HCT116 (cell line): ENCODE measurements at regions not wholly inside any gene's neighbourhood (a gene's known extent, or its start where the extent isn't known, plus 50 kb on each side); places are given as distances from the start of the nearest gene placed in this dataset.

Experiments
- ATAC-seq: fragments of 200-7000 bp; cut with Tn5 transposase; 2 replicates; pipeline ENCODE4 v1.9.1; 2020; ENCODE audit warnings: mild to moderate bottlenecking, moderate library complexity
- BruUV-seq: library from RNA; stranded (reverse); fragments of 400-500 nt; replicated peaks from 2 replicates; lab custom pipeline; 2021; lab: Mats Ljungman, UMichigan
- CTCF ChIA-PET: fragments of 300-600 bp; sonication (Branson Sonifier 250); formaldehyde crosslinking; loops from one replicate; lab custom pipeline; 2021; ENCODE audit warnings: antibody characterized with exemption; lab: Charles Lee
- POLR2A ChIA-PET: fragments of 300-600, 350-600 bp; sonication (Branson Sonifier 250); formaldehyde crosslinking; loops from one replicate; lab custom pipeline; 2021; ENCODE audit warnings: antibody characterized with exemption; lab: Charles Lee
- RAD21 ChIA-PET, 2 experiments: fragments of 300-600 bp; sonication (Branson Sonifier 250); formaldehyde crosslinking; loops; one replicate each; lab custom pipeline; 2023; ENCODE audit warnings: low total read pairs in 2 of 2; ENCODE audit not compliant: uncharacterized antibody in 2 of 2, unreplicated experiment in 2 of 2, low non-redundant PET in 1 of 2; lab: Charles Lee
- DNase-seq: peaks from one replicate; pipeline ENCODE4 v3.0.0-alpha.2; 2010; ENCODE audit warnings: low read depth, low spot score
- H2AFZ ChIP-seq: fragments of 200-600 bp; shearing (Covaris generic), sonication (generic); 2 replicates; pipeline ENCODE4 v1.6.1; 2017; ENCODE audit warnings: low read depth, mixed run types, mixed read lengths, antibody characterized with exemption, low read length; ENCODE audit not compliant: poor library complexity, severe bottlenecking
- H3K27ac ChIP-seq: 2 replicates; pipeline ENCODE4 v1.5.1; 2012; ENCODE audit warnings: low read depth, low read length
- H3K27me3 ChIP-seq: fragments of 200-600 bp; sonication (generic); 2 replicates; pipeline ENCODE4 v1.6.1; 2016; ENCODE audit warnings: mixed run types, low read length, mixed read lengths; ENCODE audit not compliant: insufficient read depth
- H3K36me3 ChIP-seq, 2 experiments: fragments of 200-500 bp in 1 of 2; fragments of 200-600 bp in 1 of 2; sonication (Bioruptor generic) in 1 of 2; sonication (generic) in 1 of 2; 2 replicates each; pipeline versions ENCODE4 v1.5.1 to v1.6.1; 2014 to 2016; ENCODE audit warnings: low read length in 2 of 2, inconsistent platforms in 1 of 2, mixed read lengths in 1 of 2, mixed run types in 1 of 2; ENCODE audit not compliant: insufficient read depth in 2 of 2, control insufficient read depth in 1 of 2
- H3K4me1 ChIP-seq, 2 experiments: fragments of 200-600 bp in 1 of 2; sonication (generic) in 1 of 2; 2 replicates each; pipeline versions ENCODE4 v1.5.1 to v1.6.1; 2012 to 2017; ENCODE audit warnings: low read length in 2 of 2, inconsistent platforms in 1 of 2, mild to moderate bottlenecking in 1 of 2, mixed read lengths in 1 of 2, mixed run types in 1 of 2, moderate library complexity in 1 of 2; ENCODE audit not compliant: insufficient read depth in 2 of 2, control insufficient read depth in 1 of 2
- H3K4me2 ChIP-seq: fragments of 200-600 bp; sonication (generic); 2 replicates; pipeline ENCODE4 v1.6.1; 2017; ENCODE audit warnings: mixed run types, low read length, mixed read lengths
- H3K4me3 ChIP-seq, 2 experiments: fragments of 200-600 bp in 1 of 2; sonication (generic) in 1 of 2; replicated peaks in 1 of 2; 2 replicates each; pipeline ENCODE4 v1.5.1; 2011 to 2016; ENCODE audit warnings: low read length in 2 of 2, control low read depth in 1 of 2, low read depth in 1 of 2, mild to moderate bottlenecking in 1 of 2, mixed read lengths in 1 of 2, mixed run types in 1 of 2
- H3K79me2 ChIP-seq: fragments of 200-600 bp; sonication (generic); 2 replicates; pipeline ENCODE4 v1.6.1; 2017; ENCODE audit warnings: mild to moderate bottlenecking, mixed run types, low read length, moderate library complexity, mixed read lengths; ENCODE audit not compliant: insufficient read depth
- H3K9ac ChIP-seq: fragments of 200-600 bp; sonication (generic); 2 replicates; pipeline ENCODE4 v1.6.1; 2016; ENCODE audit warnings: low read length, mixed read lengths
- H3K9me2 ChIP-seq: fragments of 200-600 bp; sonication (generic), shearing (Covaris generic); 2 replicates; pipeline ENCODE4 v1.6.1; 2017; ENCODE audit warnings: mixed run types, mild to moderate bottlenecking, moderate library complexity; ENCODE audit not compliant: insufficient read depth
- H3K9me3 ChIP-seq, 2 experiments: fragments of 200-500 bp in 1 of 2; fragments of 200-600 bp in 1 of 2; sonication (Bioruptor generic) in 1 of 2; sonication (generic) in 1 of 2; 2 replicates each; pipeline ENCODE4 v1.6.1; 2014 to 2017; ENCODE audit warnings: low read length in 2 of 2, mixed read lengths in 2 of 2, inconsistent platforms in 1 of 2, low read depth in 1 of 2, mild to moderate bottlenecking in 1 of 2, mixed run types in 1 of 2, moderate library complexity in 1 of 2; ENCODE audit not compliant: control insufficient read depth in 1 of 2, insufficient read depth in 1 of 2
- H4K20me1 ChIP-seq: fragments of 200-600 bp; sonication (generic), shearing (Covaris generic); 2 replicates; pipeline ENCODE4 v1.6.1; 2017; ENCODE audit warnings: mixed run types, mild to moderate bottlenecking, moderate library complexity; ENCODE audit not compliant: insufficient read depth
- ATF3 ChIP-seq: IDR thresholded peaks from 2 replicates; pipeline ENCODE4 v1.6.1; 2012
- CBX3 ChIP-seq: IDR thresholded peaks from 2 replicates; pipeline ENCODE4 v1.6.1; 2012; ENCODE audit warnings: low read depth
- CEBPB ChIP-seq: IDR thresholded peaks from 2 replicates; pipeline ENCODE4 v1.6.1; 2012; ENCODE audit warnings: low read depth
- CTCF ChIP-seq, 3 experiments: fragments of 200-600 bp in 1 of 3; sonication (generic) in 1 of 3; IDR thresholded peaks in 2 of 3; conservative IDR thresholded peaks in 1 of 3; 2 replicates each; pipeline ENCODE4 v1.5.1; 2012 to 2017; ENCODE audit warnings: low read depth in 2 of 3, low read length in 2 of 3, antibody characterized with exemption in 1 of 3, borderline replicate concordance in 1 of 3, control low read depth in 1 of 3, mild to moderate bottlenecking in 1 of 3, mixed read lengths in 1 of 3, mixed run types in 1 of 3, moderate library complexity in 1 of 3; ENCODE audit not compliant: insufficient read depth in 1 of 3
- EGR1 ChIP-seq: IDR thresholded peaks from 2 replicates; pipeline ENCODE4 v1.6.1; 2012; ENCODE audit warnings: low read depth
- ELF1 ChIP-seq: IDR thresholded peaks from 2 replicates; pipeline ENCODE4 v1.6.1; 2012; ENCODE audit warnings: low read depth, borderline replicate concordance
- EZH2 ChIP-seq: fragments of 200-600 bp; sonication (generic); IDR thresholded peaks from 2 replicates; pipeline ENCODE4 v1.6.1; 2017; ENCODE audit warnings: antibody characterized with exemption, mixed run types
- FOSL1 ChIP-seq: IDR thresholded peaks from 2 replicates; pipeline ENCODE4 v1.6.1; 2012; ENCODE audit warnings: low read depth
- MAX ChIP-seq: IDR thresholded peaks from 2 replicates; pipeline ENCODE4 v1.6.1; 2012
- POLR2AphosphoS5 ChIP-seq: IDR thresholded peaks from 2 replicates; pipeline ENCODE4 v1.6.1; 2011; ENCODE audit warnings: mild to moderate bottlenecking, low read depth, low read length, moderate library complexity
- RAD21 ChIP-seq: IDR thresholded peaks from 2 replicates; pipeline ENCODE4 v1.6.1; 2012; ENCODE audit warnings: low read depth, mild to moderate bottlenecking
- SIN3A ChIP-seq: IDR thresholded peaks from 2 replicates; pipeline ENCODE4 v1.6.1; 2012; ENCODE audit warnings: low read depth
- SP1 ChIP-seq: IDR thresholded peaks from 2 replicates; pipeline ENCODE4 v1.6.1; 2012; ENCODE audit warnings: low read depth
- SRF ChIP-seq: IDR thresholded peaks from 2 replicates; pipeline ENCODE4 v1.6.1; 2012; ENCODE audit warnings: low read depth
- TCF7L2 ChIP-seq: IDR thresholded peaks from 2 replicates; pipeline ENCODE4 v1.7.0; 2011; ENCODE audit warnings: borderline replicate concordance, inconsistent platforms; ENCODE audit not compliant: insufficient read depth, insufficient read length; ENCODE audit errors: extremely low read depth
- YY1 ChIP-seq: IDR thresholded peaks from 2 replicates; pipeline ENCODE4 v1.6.1; 2011; ENCODE audit warnings: low read length, low read depth, moderate library complexity, mild to moderate bottlenecking; ENCODE audit not compliant: insufficient replicate concordance; ENCODE audit errors: extremely low read depth
- ZBTB33 ChIP-seq: IDR thresholded peaks from 2 replicates; pipeline ENCODE4 v1.6.1; 2011; ENCODE audit warnings: mild to moderate bottlenecking, low read length, moderate library complexity; ENCODE audit not compliant: insufficient replicate concordance; ENCODE audit errors: extremely low read depth
- ZFX ChIP-seq: fragments of 450-650 bp; IDR thresholded peaks from 2 replicates; pipeline ENCODE4 v1.6.1; 2017
- ZNF274 ChIP-seq: fragments of 200-500 bp; sonication (Bioruptor generic); IDR thresholded peaks from 2 replicates; pipeline ENCODE4 v1.6.1; 2014; ENCODE audit warnings: mild to moderate bottlenecking, low read depth, low read length, inconsistent platforms
- intact Hi-C: fragments of 100-400 bp; cut with micrococcal nuclease; formaldehyde crosslinking; loops from 2 replicates; pipeline ENCODE4 v1.10.0; 2022

GRCh38 chr3:145899241-145899640 lies 261.7 kb downstream of the PLOD2 start:
- POLR2A ChIA-PET, result no interaction called here

More at GRCh38 chr3:145899241-145899640, 261.7 kb downstream of the PLOD2 start:
- Histone ChIP-seq H3K9me2 (no peaks in the 10 kb centered on the region), H3K4me3 (no peak overlapping the region), H3K79me2 (no peaks in the 10 kb centered on the region), H4K20me1 (no peaks in the 10 kb centered on the region), H3K27me3 (no peaks in the 10 kb centered on the region), H3K36me3 (no peaks in the 10 kb centered on the region), H2AFZ (no peak overlapping the region), H3K9me3 (no peaks in the 10 kb centered on the region), H3K4me2 (no peak overlapping the region), H3K4me1 (no peaks in the 10 kb centered on the region), H3K9ac (no peak overlapping the region), H3K27ac (no peak overlapping the region)
- no peak for DNase-seq
- ATAC-seq, result no peak
- CTCF ChIA-PET, result no interaction called here
- RAD21 ChIA-PET, result no interaction called here
- intact Hi-C loops, result no loop called here
- TF ChIP-seq ZFX (no peak), POLR2AphosphoS5 (no peak), CEBPB (no peak), SP1 (no peak), ELF1 (no peak), FOSL1 (no peak), ZNF274 (no peak), ZBTB33 (no peak), EGR1 (no peak), CTCF (IDR thresholded peaks at IDR 0.05 in 2 of 3, conservative IDR thresholded peaks at IDR 0.05 in 1 of 3; ENCODE audit: borderline replicate concordance in 1 of 3, insufficient read depth in 1 of 3, low read depth in 2 of 3, low read length in 2 of 3) (no peak), SRF (no peak), ATF3 (no peak), RAD21 (no peak), SIN3A (no peak), YY1 (no peak), CBX3 (no peak), TCF7L2 (no peak), EZH2 (no peak), MAX (no peak)
- no TSS peak for BruUV-seq
